WTC11 (cell line): ENCODE measurements at regions not wholly inside any gene's neighbourhood (a gene's known extent, or its start where the extent isn't known, plus 50 kb on each side); places are given as distances from the start of the nearest gene placed in this dataset.

Experiments used
- ATAC-seq: fragments of 200-7000 bp; cut with Tn5 transposase; 2 replicates; pipeline ENCODE4 v1.10.0; 2021; ENCODE audit warnings: mild to moderate bottlenecking, moderate library complexity
- CTCF ChIA-PET: fragments of 300-600 bp; sonication (Branson Sonifier 250); formaldehyde crosslinking; loops from one replicate; lab custom pipeline; 2021; ENCODE audit warnings: antibody characterized with exemption; lab: Charles Lee
- POLR2A ChIA-PET: fragments of 350-600 bp; sonication (Branson Sonifier 250); formaldehyde crosslinking; loops from one replicate; lab custom pipeline; 2021; ENCODE audit warnings: antibody characterized with exemption; lab: Charles Lee
- DNase-seq: peaks from one replicate; pipeline ENCODE4 v3.0.0; 2021; ENCODE audit warnings: low spot score
- H3K27ac Mint-ChIP-seq: 2 replicates; pipeline ENCODE4 v1.8.0; 2021; ENCODE audit warnings: mixed read lengths
- H3K27me3 Mint-ChIP-seq: 2 replicates; pipeline ENCODE4 v1.8.0; 2021; ENCODE audit warnings: low read depth, mild to moderate bottlenecking, moderate library complexity, mixed read lengths
- H3K36me3 Mint-ChIP-seq: 2 replicates; pipeline ENCODE4 v1.8.0; 2021; ENCODE audit warnings: mixed read lengths
- H3K4me1 Mint-ChIP-seq: 2 replicates; pipeline ENCODE4 v1.8.0; 2022; ENCODE audit warnings: mixed read lengths
- H3K4me3 Mint-ChIP-seq: 2 replicates; pipeline ENCODE4 v1.8.0; 2021; ENCODE audit warnings: mild to moderate bottlenecking, moderate library complexity, mixed read lengths
- H3K9me3 Mint-ChIP-seq: 2 replicates; pipeline ENCODE4 v1.8.0; 2021; ENCODE audit warnings: mixed read lengths
- AR ChIP-seq: fragments of 250-450 bp; sonication (Bioruptor Pico); IDR thresholded peaks from 2 replicates; pipeline ENCODE4 v1.9.0; 2021; ENCODE audit warnings: mild to moderate bottlenecking
- E2F4 ChIP-seq: sonication (generic); formaldehyde crosslinking; IDR thresholded peaks from 2 replicates; pipeline ENCODE4 v1.8.1; 2022; ENCODE audit warnings: low read depth, mild to moderate bottlenecking, moderate library complexity, missing genetic modification reagents, borderline replicate concordance
- FOXP1 ChIP-seq: sonication (generic); formaldehyde crosslinking; IDR thresholded peaks from 2 replicates; pipeline ENCODE4 v1.8.0; 2022; ENCODE audit warnings: missing genetic modification reagents, mild to moderate bottlenecking, moderate library complexity, borderline replicate concordance
- HMGA2 ChIP-seq: fragments of 250-450 bp; sonication (Bioruptor Pico); IDR thresholded peaks from 2 replicates; pipeline ENCODE4 v1.4.0; 2021; ENCODE audit warnings: mild to moderate bottlenecking, moderate library complexity
- MAX ChIP-seq: sonication (generic); formaldehyde crosslinking; IDR thresholded peaks from 2 replicates; pipeline ENCODE4 v1.8.0; 2022; ENCODE audit warnings: mild to moderate bottlenecking, missing genetic modification reagents
- NR1H2 ChIP-seq: sonication (generic); formaldehyde crosslinking; IDR thresholded peaks from 2 replicates; pipeline ENCODE4 v1.9.0; 2021; ENCODE audit warnings: mild to moderate bottlenecking, moderate library complexity, missing genetic modification reagents
- NR2C2 ChIP-seq: sonication (generic); formaldehyde crosslinking; IDR thresholded peaks from 2 replicates; pipeline ENCODE4 v1.8.0; 2022; ENCODE audit warnings: mild to moderate bottlenecking, missing genetic modification reagents
- NR3C1 ChIP-seq: sonication (generic); formaldehyde crosslinking; conservative IDR thresholded peaks from 2 replicates; pipeline ENCODE4 v1.8.1; 2023; ENCODE audit warnings: low read depth, mild to moderate bottlenecking, missing genetic modification reagents
- PRDM15 ChIP-seq: sonication (generic); formaldehyde crosslinking; IDR thresholded peaks from 2 replicates; pipeline ENCODE4 v1.8.0; 2022; ENCODE audit warnings: missing genetic modification reagents
- TEAD4 ChIP-seq: sonication (generic); formaldehyde crosslinking; IDR thresholded peaks from 2 replicates; pipeline ENCODE4 v1.8.0; 2022; ENCODE audit warnings: mild to moderate bottlenecking, missing genetic modification reagents
- ZNF317 ChIP-seq: sonication (generic); formaldehyde crosslinking; IDR thresholded peaks from 2 replicates; pipeline ENCODE4 v1.8.1; 2023; ENCODE audit warnings: low read depth, mild to moderate bottlenecking, moderate library complexity, missing genetic modification reagents, borderline replicate concordance
- ZNF396 ChIP-seq: fragments of 250-450 bp; sonication (Bioruptor Pico); IDR thresholded peaks from 2 replicates; pipeline ENCODE4 v1.8.0; 2021; ENCODE audit warnings: mild to moderate bottlenecking, moderate library complexity, borderline replicate concordance
- TF ChIP-seq, protein P1 (sequence below): sonication (generic); formaldehyde crosslinking; IDR thresholded peaks from 2 replicates; pipeline ENCODE4 v1.8.1; 2023; ENCODE audit warnings: mild to moderate bottlenecking, missing genetic modification reagents
- TF ChIP-seq, protein P2 (sequence below): sonication (generic); formaldehyde crosslinking; IDR thresholded peaks from 2 replicates; pipeline ENCODE4 v1.8.0; 2023; ENCODE audit warnings: mild to moderate bottlenecking, missing genetic modification reagents
- TF ChIP-seq, protein P3 (sequence below): fragments of 250-450 bp; sonication (Bioruptor Pico); IDR thresholded peaks from 2 replicates; pipeline ENCODE4 v2.1.2; 2022; ENCODE audit warnings: mild to moderate bottlenecking, moderate library complexity

GRCh38 chr6:67639161-67639560 lies 995.9 kb upstream of the ADGRB3 start:
- Mint-ChIP-seq H3K4me3 (no peak overlapping the region), H3K36me3 (peaks cover 8% of the 10 kb centered on the region), H3K4me1 (no peaks in the 10 kb centered on the region), H3K9me3 (peaks cover 15% of the 10 kb centered on the region), H3K27ac (no peak overlapping the region), H3K27me3 (no peaks in the 10 kb centered on the region)
- CTCF ChIA-PET = no interaction called here
- TF ChIP-seq TEAD4 = no peak
- TF ChIP-seq AR (CRISPR knock-in tag) = no peak
- TF ChIP-seq NR1H2 (CRISPR knock-in tag) = no peak
- no peak for TF ChIP-seq FOXP1
- no peak for TF ChIP-seq NR2C2 (CRISPR knock-in tag)
- TF ChIP-seq, protein P1, sequence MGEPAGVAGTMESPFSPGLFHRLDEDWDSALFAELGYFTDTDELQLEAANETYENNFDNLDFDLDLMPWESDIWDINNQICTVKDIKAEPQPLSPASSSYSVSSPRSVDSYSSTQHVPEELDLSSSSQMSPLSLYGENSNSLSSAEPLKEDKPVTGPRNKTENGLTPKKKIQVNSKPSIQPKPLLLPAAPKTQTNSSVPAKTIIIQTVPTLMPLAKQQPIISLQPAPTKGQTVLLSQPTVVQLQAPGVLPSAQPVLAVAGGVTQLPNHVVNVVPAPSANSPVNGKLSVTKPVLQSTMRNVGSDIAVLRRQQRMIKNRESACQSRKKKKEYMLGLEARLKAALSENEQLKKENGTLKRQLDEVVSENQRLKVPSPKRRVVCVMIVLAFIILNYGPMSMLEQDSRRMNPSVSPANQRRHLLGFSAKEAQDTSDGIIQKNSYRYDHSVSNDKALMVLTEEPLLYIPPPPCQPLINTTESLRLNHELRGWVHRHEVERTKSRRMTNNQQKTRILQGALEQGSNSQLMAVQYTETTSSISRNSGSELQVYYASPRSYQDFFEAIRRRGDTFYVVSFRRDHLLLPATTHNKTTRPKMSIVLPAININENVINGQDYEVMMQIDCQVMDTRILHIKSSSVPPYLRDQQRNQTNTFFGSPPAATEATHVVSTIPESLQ (CRISPR knock-in tag) = no peak
- no peak for TF ChIP-seq ZNF396 (CRISPR knock-in tag)
- TF ChIP-seq, protein P2, sequence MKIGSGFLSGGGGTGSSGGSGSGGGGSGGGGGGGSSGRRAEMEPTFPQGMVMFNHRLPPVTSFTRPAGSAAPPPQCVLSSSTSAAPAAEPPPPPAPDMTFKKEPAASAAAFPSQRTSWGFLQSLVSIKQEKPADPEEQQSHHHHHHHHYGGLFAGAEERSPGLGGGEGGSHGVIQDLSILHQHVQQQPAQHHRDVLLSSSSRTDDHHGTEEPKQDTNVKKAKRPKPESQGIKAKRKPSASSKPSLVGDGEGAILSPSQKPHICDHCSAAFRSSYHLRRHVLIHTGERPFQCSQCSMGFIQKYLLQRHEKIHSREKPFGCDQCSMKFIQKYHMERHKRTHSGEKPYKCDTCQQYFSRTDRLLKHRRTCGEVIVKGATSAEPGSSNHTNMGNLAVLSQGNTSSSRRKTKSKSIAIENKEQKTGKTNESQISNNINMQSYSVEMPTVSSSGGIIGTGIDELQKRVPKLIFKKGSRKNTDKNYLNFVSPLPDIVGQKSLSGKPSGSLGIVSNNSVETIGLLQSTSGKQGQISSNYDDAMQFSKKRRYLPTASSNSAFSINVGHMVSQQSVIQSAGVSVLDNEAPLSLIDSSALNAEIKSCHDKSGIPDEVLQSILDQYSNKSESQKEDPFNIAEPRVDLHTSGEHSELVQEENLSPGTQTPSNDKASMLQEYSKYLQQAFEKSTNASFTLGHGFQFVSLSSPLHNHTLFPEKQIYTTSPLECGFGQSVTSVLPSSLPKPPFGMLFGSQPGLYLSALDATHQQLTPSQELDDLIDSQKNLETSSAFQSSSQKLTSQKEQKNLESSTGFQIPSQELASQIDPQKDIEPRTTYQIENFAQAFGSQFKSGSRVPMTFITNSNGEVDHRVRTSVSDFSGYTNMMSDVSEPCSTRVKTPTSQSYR (CRISPR knock-in tag) = no peak
- no peak for TF ChIP-seq MAX
- no peak for TF ChIP-seq HMGA2 (CRISPR knock-in tag)
- TF ChIP-seq, protein P3, sequence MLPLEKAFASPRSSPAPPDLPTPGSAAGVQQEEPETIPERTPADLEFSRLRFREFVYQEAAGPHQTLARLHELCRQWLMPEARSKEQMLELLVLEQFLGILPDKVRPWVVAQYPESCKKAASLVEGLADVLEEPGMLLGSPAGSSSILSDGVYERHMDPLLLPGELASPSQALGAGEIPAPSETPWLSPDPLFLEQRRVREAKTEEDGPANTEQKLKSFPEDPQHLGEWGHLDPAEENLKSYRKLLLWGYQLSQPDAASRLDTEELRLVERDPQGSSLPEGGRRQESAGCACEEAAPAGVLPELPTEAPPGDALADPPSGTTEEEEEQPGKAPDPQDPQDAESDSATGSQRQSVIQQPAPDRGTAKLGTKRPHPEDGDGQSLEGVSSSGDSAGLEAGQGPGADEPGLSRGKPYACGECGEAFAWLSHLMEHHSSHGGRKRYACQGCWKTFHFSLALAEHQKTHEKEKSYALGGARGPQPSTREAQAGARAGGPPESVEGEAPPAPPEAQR (CRISPR knock-in tag) = no peak
- no peak for TF ChIP-seq NR3C1 (CRISPR knock-in tag)
- no peak for TF ChIP-seq ZNF317
- TF ChIP-seq PRDM15 = no peak
- TF ChIP-seq E2F4 = no peak
- ATAC-seq (no peak), DNase-seq (no peak)
- POLR2A ChIA-PET = no interaction called here
